Liver (tissue), 8 donors: ENCODE measurements at regions not wholly inside any gene's neighbourhood (a gene's known extent, or its start where the extent isn't known, plus 50 kb on each side); places are given as distances from the start of the nearest gene placed in this dataset.

Experiments
- DNase-seq: peaks from one replicate; pipeline ENCODE4 v3.0.0-alpha.2; 2017; ENCODE audit warnings: low spot score
- H3K27ac ChIP-seq, 2 donors: one replicate each; pipeline ENCODE4 v1.7.0; 2013; ENCODE audit warnings: inconsistent platforms in 2 of 2, low read length in 2 of 2, control low read depth in 1 of 2, low read depth in 1 of 2, mild to moderate bottlenecking in 1 of 2
- H3K27me3 ChIP-seq, 4 donors: one replicate each; pipeline versions ENCODE4 v1.6.1 to v1.7.0; 2013; ENCODE audit warnings: low read length in 3 of 4, inconsistent platforms in 1 of 4, mild to moderate bottlenecking in 1 of 4, moderate library complexity in 1 of 4; ENCODE audit not compliant: control insufficient read depth in 4 of 4, insufficient read depth in 4 of 4
- H3K36me3 ChIP-seq, 4 donors: one replicate each; pipeline versions ENCODE4 v1.6.1 to v1.7.0; 2013; ENCODE audit warnings: low read length in 3 of 4, mild to moderate bottlenecking in 3 of 4, low read depth in 1 of 4, moderate library complexity in 1 of 4; ENCODE audit not compliant: control insufficient read depth in 4 of 4, insufficient read depth in 3 of 4
- H3K4me1 ChIP-seq, 4 donors: one replicate each; pipeline versions ENCODE4 v1.6.1 to v1.7.0; 2013; ENCODE audit warnings: low read length in 3 of 4, mild to moderate bottlenecking in 3 of 4, moderate library complexity in 1 of 4; ENCODE audit not compliant: control insufficient read depth in 4 of 4, insufficient read depth in 4 of 4
- H3K4me3 ChIP-seq, 3 donors: one replicate each; pipeline versions ENCODE4 v1.6.1 to v1.7.0; 2013; ENCODE audit warnings: low read length in 3 of 3, control low read depth in 1 of 3, low read depth in 1 of 3, mild to moderate bottlenecking in 1 of 3
- H3K9ac ChIP-seq, 2 donors: one replicate each; pipeline ENCODE4 v1.7.0; 2013; ENCODE audit warnings: low read length in 2 of 2, mild to moderate bottlenecking in 2 of 2, moderate library complexity in 2 of 2, control low read depth in 1 of 2, low read depth in 1 of 2
- H3K9me3 ChIP-seq, 4 donors: one replicate each; pipeline versions ENCODE4 v1.6.1 to v1.7.0; 2013; ENCODE audit warnings: low read length in 3 of 4; ENCODE audit not compliant: control insufficient read depth in 4 of 4
- ATF3 ChIP-seq: IDR thresholded peaks from 2 replicates; pipeline ENCODE4 v1.6.1; 2016; ENCODE audit warnings: antibody characterized with exemption
- CTCF ChIP-seq: fragments of 150-350 bp; IDR thresholded peaks from 2 replicates; pipeline ENCODE4 v1.5.1; 2017; ENCODE audit warnings: improper control_type of control experiment, low read depth, low read length; ENCODE audit not compliant: missing input control
- EGR1 ChIP-seq, 2 donors: IDR thresholded peaks; 2 replicates each; pipeline ENCODE4 v1.6.1; 2016 to 2018; ENCODE audit warnings: antibody characterized with exemption in 2 of 2, low read depth in 2 of 2
- FOXA1 ChIP-seq: IDR thresholded peaks from 2 replicates; pipeline ENCODE4 v1.6.1; 2016; ENCODE audit warnings: antibody characterized with exemption
- GABPA ChIP-seq, 2 donors: IDR thresholded peaks in 1 of 2; conservative IDR thresholded peaks in 1 of 2; 2 replicates each; pipeline ENCODE4 v1.6.1; 2016; ENCODE audit warnings: antibody characterized with exemption in 2 of 2, mild to moderate bottlenecking in 1 of 2, moderate library complexity in 1 of 2
- HNF4A ChIP-seq, 2 donors: conservative IDR thresholded peaks; 2 replicates each; pipeline ENCODE4 v1.6.1; 2016; ENCODE audit warnings: antibody characterized with exemption in 2 of 2, mild to moderate bottlenecking in 2 of 2
- HNF4G ChIP-seq: IDR thresholded peaks from 2 replicates; pipeline ENCODE4 v1.6.1; 2016; ENCODE audit warnings: antibody characterized with exemption
- JUND ChIP-seq, 2 donors: IDR thresholded peaks; 2 replicates each; pipeline ENCODE4 v1.6.1; 2016; ENCODE audit warnings: antibody characterized with exemption in 2 of 2
- NR2F2 ChIP-seq: IDR thresholded peaks from 2 replicates; pipeline ENCODE4 v1.6.1; 2016; ENCODE audit warnings: antibody characterized with exemption
- RAD21 ChIP-seq, 2 donors: IDR thresholded peaks; 2 replicates each; pipeline ENCODE4 v1.6.1; 2016; ENCODE audit warnings: antibody characterized with exemption in 2 of 2, mild to moderate bottlenecking in 2 of 2
- REST ChIP-seq: IDR thresholded peaks from 2 replicates; pipeline ENCODE4 v1.6.1; 2016; ENCODE audit warnings: antibody characterized with exemption, mild to moderate bottlenecking
- RXRA ChIP-seq, 2 donors: IDR thresholded peaks; 2 replicates each; pipeline ENCODE4 v1.6.1; 2017 to 2018; ENCODE audit warnings: antibody characterized with exemption in 2 of 2, mild to moderate bottlenecking in 1 of 2
- SP1 ChIP-seq: IDR thresholded peaks from 2 replicates; pipeline ENCODE4 v1.6.1; 2018; ENCODE audit warnings: antibody characterized with exemption, mild to moderate bottlenecking
- TAF1 ChIP-seq: conservative IDR thresholded peaks from 2 replicates; pipeline ENCODE4 v1.6.1; 2016; ENCODE audit warnings: antibody characterized with exemption, mild to moderate bottlenecking
- YY1 ChIP-seq: IDR thresholded peaks from 2 replicates; pipeline ENCODE4 v1.6.1; 2016; ENCODE audit warnings: antibody characterized with exemption, mild to moderate bottlenecking
- WGBS: extraction: QIAGEN DNeasy Blood & Tissue Kit; methylation state at CpG from one replicate; pipeline ENCODE4 v1.1.7; 2013; 5-methylcytosine and 5-hydroxymethylcytosine counted together
- TF ChIP-seq, protein P1 (sequence below): IDR thresholded peaks from 2 replicates; pipeline ENCODE4 v1.6.1; 2016; ENCODE audit warnings: antibody characterized with exemption
- TF ChIP-seq, protein P2 (sequence below): IDR thresholded peaks from 2 replicates; pipeline ENCODE4 v1.6.1; 2016; ENCODE audit warnings: antibody characterized with exemption
- donor health status: healthy.
- donor health status: healthy.
- donor health status: healthy.
- donor health status: healthy.
- donor health status: healthy.

DNA sequence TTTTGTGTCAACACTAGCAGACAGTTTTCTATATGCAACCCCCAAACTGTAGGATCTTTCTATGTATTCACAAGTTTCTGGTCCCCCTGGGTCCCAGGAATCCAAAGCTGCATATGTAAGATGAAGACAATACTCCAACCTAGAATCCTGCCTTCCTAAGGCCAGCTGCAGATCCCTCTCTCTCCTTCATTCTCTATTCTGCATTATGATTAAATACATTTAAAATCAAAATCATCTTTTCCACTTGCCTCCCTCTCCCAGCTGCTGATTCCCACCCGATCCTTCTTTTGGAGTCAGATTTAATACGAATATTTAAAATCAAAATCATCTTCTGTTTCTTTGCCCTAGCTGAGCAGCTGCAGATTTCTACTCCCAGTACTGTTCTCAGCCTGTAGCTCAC is 783.0 kb upstream of the ZEB2 start:
- TF ChIP-seq, protein P1, sequence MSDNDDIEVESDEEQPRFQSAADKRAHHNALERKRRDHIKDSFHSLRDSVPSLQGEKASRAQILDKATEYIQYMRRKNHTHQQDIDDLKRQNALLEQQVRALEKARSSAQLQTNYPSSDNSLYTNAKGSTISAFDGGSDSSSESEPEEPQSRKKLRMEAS: no peak
- TF ChIP-seq HNF4G (no peak), SP1 (no peak), EGR1 (IDR thresholded peaks at IDR 0.05; ENCODE audit: low read depth in 2 of 2) (no peak), JUND (IDR thresholded peaks at IDR 0.05) (no peak), CTCF (no peak), RAD21 (IDR thresholded peaks at IDR 0.05) (no peak), ATF3 (no peak), NR2F2 (no peak), GABPA (IDR thresholded peaks at IDR 0.05 in 1 of 2, conservative IDR thresholded peaks at IDR 0.05 in 1 of 2) (no peak)
- no peaks in the 10 kb centered on the region for H3K9me3 ChIP-seq
- 90% methylated on average over 2 of the region's 2 CpGs for WGBS

GRCh38 chr2:145302451-145302850 is 782.5 kb upstream of the ZEB2 start:
- TF ChIP-seq TAF1 (no peak), GABPA (IDR thresholded peaks at IDR 0.05 in 1 of 2, conservative IDR thresholded peaks at IDR 0.05 in 1 of 2) (no peak), JUND (IDR thresholded peaks at IDR 0.05) (no peak), SP1 (no peak), FOXA1 (no peak), HNF4A (conservative IDR thresholded peaks at IDR 0.05) (no peak), NR2F2 (no peak), YY1 (no peak), ATF3 (no peak), RXRA (IDR thresholded peaks at IDR 0.05) (no peak), REST (no peak), EGR1 (IDR thresholded peaks at IDR 0.05; ENCODE audit: low read depth in 2 of 2) (no peak), CTCF (no peak), HNF4G (no peak)
- TF ChIP-seq, protein P2, sequence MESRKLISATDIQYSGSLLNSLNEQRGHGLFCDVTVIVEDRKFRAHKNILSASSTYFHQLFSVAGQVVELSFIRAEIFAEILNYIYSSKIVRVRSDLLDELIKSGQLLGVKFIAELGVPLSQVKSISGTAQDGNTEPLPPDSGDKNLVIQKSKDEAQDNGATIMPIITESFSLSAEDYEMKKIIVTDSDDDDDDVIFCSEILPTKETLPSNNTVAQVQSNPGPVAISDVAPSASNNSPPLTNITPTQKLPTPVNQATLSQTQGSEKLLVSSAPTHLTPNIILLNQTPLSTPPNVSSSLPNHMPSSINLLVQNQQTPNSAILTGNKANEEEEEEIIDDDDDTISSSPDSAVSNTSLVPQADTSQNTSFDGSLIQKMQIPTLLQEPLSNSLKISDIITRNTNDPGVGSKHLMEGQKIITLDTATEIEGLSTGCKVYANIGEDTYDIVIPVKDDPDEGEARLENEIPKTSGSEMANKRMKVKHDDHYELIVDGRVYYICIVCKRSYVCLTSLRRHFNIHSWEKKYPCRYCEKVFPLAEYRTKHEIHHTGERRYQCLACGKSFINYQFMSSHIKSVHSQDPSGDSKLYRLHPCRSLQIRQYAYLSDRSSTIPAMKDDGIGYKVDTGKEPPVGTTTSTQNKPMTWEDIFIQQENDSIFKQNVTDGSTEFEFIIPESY: no peak
- TF ChIP-seq, protein P1: no peak
- no peak for DNase-seq

More for the DNA sequence above, 783.0 kb upstream of the ZEB2 start:
- H3K4me1 ChIP-seq: no peaks in the 10 kb centered on the region
- H3K27me3 ChIP-seq: no peaks in the 10 kb centered on the region
- H3K4me3 ChIP-seq: no peak overlapping the region
- no peaks in the 10 kb centered on the region for H3K36me3 ChIP-seq
- H3K27ac ChIP-seq: no peak overlapping the region
- DNase-seq: no peak
- no peak overlapping the region for H3K9ac ChIP-seq

More at GRCh38 chr2:145302451-145302850, 782.5 kb upstream of the ZEB2 start:
- Histone ChIP-seq H3K27ac (no peak overlapping the region), H3K9ac (no peak overlapping the region), H3K4me3 (no peak overlapping the region), H3K36me3 (no peaks in the 10 kb centered on the region), H3K27me3 (no peaks in the 10 kb centered on the region), H3K4me1 (no peaks in the 10 kb centered on the region), H3K9me3 (no peaks in the 10 kb centered on the region)
- WGBS: 77% methylated on average over 3 of the region's 3 CpGs
